ENCODE measurements at regions not wholly inside any gene's neighbourhood (a gene's known extent, or its start where the extent isn't known, plus 50 kb on each side); places are given as distances from the start of the nearest gene placed in this dataset.

- Histone ChIP-seq H3K4me3 (no peak overlapping the region), H3K9me3 (no peaks in the 10 kb centered on the region), H3K27me3 (no peaks in the 10 kb centered on the region), H3K27ac (no peak overlapping the region), H3K4me1 (no peaks in the 10 kb centered on the region), H3K36me3 (no peaks in the 10 kb centered on the region)
- ATAC-seq = no peak
- 77 to 90% methylated on average over 2 of the region's 3 CpGs for WGBS, 2 donors (ENCODE audit: low coverage in 1 of 2)
- no peak for TF ChIP-seq POLR2AphosphoS5 (IDR thresholded peaks at IDR 0.05)
- TF ChIP-seq POLR2A (IDR thresholded peaks at IDR 0.05) = no peak
- no peak for TF ChIP-seq CTCF (IDR thresholded peaks at IDR 0.05)
These were observed 352.4 kb upstream of the SMIM21 start for GRCh38 chr18:75779910-75780309.

- no peak overlapping the region for H3K4me3 ChIP-seq
- no peaks in the 10 kb centered on the region for H3K27me3 ChIP-seq
- no peaks in the 10 kb centered on the region for H3K36me3 ChIP-seq
- H3K27ac ChIP-seq = no peak overlapping the region
- no peak for TF ChIP-seq EP300 (IDR thresholded peaks at IDR 0.05)
- no peak for TF ChIP-seq POLR2AphosphoS5 (IDR thresholded peaks at IDR 0.05)
- TF ChIP-seq POLR2A (IDR thresholded peaks at IDR 0.05) = no peak
- TF ChIP-seq CTCF (IDR thresholded peaks at IDR 0.05) = no peak
- H3K4me1 ChIP-seq = no peaks in the 10 kb centered on the region
- 80% methylated on average over 2 of the region's 4 CpGs; no CpG with 5 or more reads in 1 of the 2 donors for WGBS, 2 donors (ENCODE audit: low coverage in 1 of 2)
- no peaks in the 10 kb centered on the region for H3K9me3 ChIP-seq
- ATAC-seq = no peak
These were observed 351.9 kb upstream of the SMIM21 start for GRCh38 chr18:75779450-75779849.

GRCh38 chr18:75777630-75778029 lies 350.1 kb upstream of the SMIM21 start:
- no peaks in the 10 kb centered on the region for H3K9me3 ChIP-seq
- no peak overlapping the region for H3K4me3 ChIP-seq
- H3K27me3 ChIP-seq = no peaks in the 10 kb centered on the region
- WGBS, 2 donors (ENCODE audit: low coverage in 1 of 2) = 48 to 74% methylated on average over 3 of the region's 6 CpGs
- no peak overlapping the region for H3K27ac ChIP-seq
- H3K36me3 ChIP-seq = no peaks in the 10 kb centered on the region
- TF ChIP-seq EP300 (IDR thresholded peaks at IDR 0.05) (no peak), CTCF (IDR thresholded peaks at IDR 0.05) (no peak), POLR2A (IDR thresholded peaks at IDR 0.05) (no peak), POLR2AphosphoS5 (IDR thresholded peaks at IDR 0.05) (no peak)
- no peaks in the 10 kb centered on the region for H3K4me1 ChIP-seq
- ATAC-seq = no peak

- no peaks in the 10 kb centered on the region for H3K4me1 ChIP-seq
- H3K36me3 ChIP-seq = no peaks in the 10 kb centered on the region
- no peak for TF ChIP-seq POLR2A (IDR thresholded peaks at IDR 0.05)
- no peak for TF ChIP-seq EP300 (IDR thresholded peaks at IDR 0.05)
- TF ChIP-seq POLR2AphosphoS5 (IDR thresholded peaks at IDR 0.05) = no peak
- no peak for TF ChIP-seq CTCF (IDR thresholded peaks at IDR 0.05)
- H3K27ac ChIP-seq = no peak overlapping the region
- no peak overlapping the region for H3K4me3 ChIP-seq
- no peaks in the 10 kb centered on the region for H3K9me3 ChIP-seq
- no peak for ATAC-seq
- WGBS, 2 donors (ENCODE audit: low coverage in 1 of 2) = 28 to 33% methylated on average over 2 of the region's 2 CpGs
- H3K27me3 ChIP-seq = no peaks in the 10 kb centered on the region
These were observed 347.6 kb upstream of the SMIM21 start for GRCh38 chr18:75775121-75775520.

- Histone ChIP-seq H3K4me1 (no peaks in the 10 kb centered on the region), H3K27ac (no peak overlapping the region), H3K4me3 (no peak overlapping the region), H3K27me3 (no peaks in the 10 kb centered on the region), H3K36me3 (no peaks in the 10 kb centered on the region), H3K9me3 (no peaks in the 10 kb centered on the region)
- no peak for ATAC-seq
- TF ChIP-seq EP300 (IDR thresholded peaks at IDR 0.05) (no peak), POLR2A (IDR thresholded peaks at IDR 0.05) (no peak), POLR2AphosphoS5 (IDR thresholded peaks at IDR 0.05) (no peak), CTCF (IDR thresholded peaks at IDR 0.05) (no peak)
- 80 to 89% methylated on average over 2 to 3 of the region's 3 CpGs for WGBS, 2 donors (ENCODE audit: low coverage in 1 of 2)
These were observed 346.1 kb upstream of the SMIM21 start for GRCh38 chr18:75773618-75774017.
